GM12875 (cell line): ENCODE measurements at regions not wholly inside any gene's neighbourhood (a gene's known extent, or its start where the extent isn't known, plus 50 kb on each side); places are given as distances from the start of the nearest gene placed in this dataset.
"Not testable (repeated sequence)": the region's sequence is repeated elsewhere in the genome, so short reads cannot be mapped to it uniquely, and the experiment has no call there.

Source experiments
- H3K4me3 ChIP-seq: one replicate; pipeline ENCODE4 v1.5.1; 2011; ENCODE audit warnings: low read depth, low read length, control low read depth
- TF ChIP-seq, protein P1 (sequence below): IDR thresholded peaks from 2 replicates; pipeline ENCODE4 v1.5.1; 2011; ENCODE audit warnings: low read depth, mild to moderate bottlenecking, control low read depth, inconsistent platforms, low read length, moderate library complexity, borderline replicate concordance; ENCODE audit not compliant: insufficient read depth

DNA sequence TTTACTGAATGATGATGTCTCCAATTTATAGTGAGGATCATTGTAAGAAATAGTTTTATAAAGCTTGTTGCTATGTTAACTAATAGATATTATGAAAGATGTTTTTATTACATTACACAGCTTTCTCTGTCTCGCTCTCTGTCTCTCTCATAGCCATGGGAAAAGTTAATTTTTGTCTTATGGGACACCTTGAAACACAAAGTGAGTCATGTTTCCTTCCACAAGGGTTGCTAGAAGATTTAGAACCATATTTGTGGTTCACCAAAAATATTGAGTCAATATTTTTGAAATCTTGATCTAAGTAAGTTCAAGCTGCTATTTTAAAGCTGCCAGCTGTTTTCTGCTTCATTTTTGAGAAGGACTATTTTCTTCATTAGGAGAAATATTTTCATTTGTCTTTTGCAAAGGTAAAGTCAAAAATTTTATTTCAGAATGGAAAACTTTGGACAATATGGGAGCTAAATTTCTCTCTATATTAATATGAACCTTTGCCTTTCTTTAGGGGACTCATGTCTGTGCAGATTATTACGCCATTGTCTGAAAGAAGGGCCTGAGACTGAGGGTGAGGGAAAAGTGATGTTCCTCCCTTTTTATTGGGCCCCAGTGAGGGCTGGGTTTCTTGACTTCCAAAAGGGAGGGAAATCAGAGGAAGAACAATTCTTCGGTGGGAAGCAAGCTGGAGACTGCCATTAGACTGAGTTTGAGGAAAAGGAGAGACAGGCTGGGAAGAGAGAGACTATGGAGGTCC, 87.9 kb upstream of the SLC24A2 start:
- H3K4me3 ChIP-seq = no peak overlapping the region
- TF ChIP-seq, protein P1, sequence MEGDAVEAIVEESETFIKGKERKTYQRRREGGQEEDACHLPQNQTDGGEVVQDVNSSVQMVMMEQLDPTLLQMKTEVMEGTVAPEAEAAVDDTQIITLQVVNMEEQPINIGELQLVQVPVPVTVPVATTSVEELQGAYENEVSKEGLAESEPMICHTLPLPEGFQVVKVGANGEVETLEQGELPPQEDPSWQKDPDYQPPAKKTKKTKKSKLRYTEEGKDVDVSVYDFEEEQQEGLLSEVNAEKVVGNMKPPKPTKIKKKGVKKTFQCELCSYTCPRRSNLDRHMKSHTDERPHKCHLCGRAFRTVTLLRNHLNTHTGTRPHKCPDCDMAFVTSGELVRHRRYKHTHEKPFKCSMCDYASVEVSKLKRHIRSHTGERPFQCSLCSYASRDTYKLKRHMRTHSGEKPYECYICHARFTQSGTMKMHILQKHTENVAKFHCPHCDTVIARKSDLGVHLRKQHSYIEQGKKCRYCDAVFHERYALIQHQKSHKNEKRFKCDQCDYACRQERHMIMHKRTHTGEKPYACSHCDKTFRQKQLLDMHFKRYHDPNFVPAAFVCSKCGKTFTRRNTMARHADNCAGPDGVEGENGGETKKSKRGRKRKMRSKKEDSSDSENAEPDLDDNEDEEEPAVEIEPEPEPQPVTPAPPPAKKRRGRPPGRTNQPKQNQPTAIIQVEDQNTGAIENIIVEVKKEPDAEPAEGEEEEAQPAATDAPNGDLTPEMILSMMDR = no peak

GRCh38 chr9:19875291-19875920, 86.6 kb upstream of the SLC24A2 start:
- H3K4me3 ChIP-seq = no peak overlapping the region
- TF ChIP-seq, protein P1 = no peak

GRCh38 chr9:19873188-19873587, 84.4 kb upstream of the SLC24A2 start:
- H3K4me3 ChIP-seq = not testable (repeated sequence)

DNA sequence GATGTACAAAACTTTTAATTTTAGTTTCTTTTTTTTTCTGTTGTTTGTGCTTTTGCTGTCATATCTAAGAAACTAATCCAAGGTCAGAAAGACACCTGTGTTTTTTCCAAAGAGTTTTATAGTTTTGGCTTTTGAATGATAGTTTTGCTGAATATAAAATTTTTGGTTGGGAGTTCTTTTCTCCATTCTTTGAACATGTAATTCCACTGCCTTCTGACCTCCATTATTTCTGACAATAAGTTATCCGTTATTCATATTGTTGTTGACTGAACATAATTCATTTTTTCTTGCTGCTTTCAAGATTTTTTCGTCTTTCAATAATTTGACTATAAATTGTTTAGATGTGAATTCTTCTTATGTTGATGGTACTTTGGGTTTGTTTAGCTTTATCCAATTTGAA, 82.2 kb upstream of the SLC24A2 start:
- TF ChIP-seq, protein P1 = no peak
- H3K4me3 ChIP-seq = no peak overlapping the region

- TF ChIP-seq, protein P1 = no peak
- H3K4me3 ChIP-seq = no peak overlapping the region
These were observed 52.1 kb upstream of the SLC24A2 start for GRCh38 chr9:19840953-19841352.
